PC-9 (cell line): ENCODE measurements at regions not wholly inside any gene's neighbourhood (a gene's known extent, or its start where the extent isn't known, plus 50 kb on each side); places are given as distances from the start of the nearest gene placed in this dataset.

Source experiments
- CTCF ChIP-seq: fragments of 200-600 bp; sonication (generic); conservative IDR thresholded peaks from 2 replicates; pipeline ENCODE4 v1.6.1; 2017; ENCODE audit warnings: mixed run types, antibody characterized with exemption, mild to moderate bottlenecking, moderate library complexity
- EZH2 ChIP-seq: fragments of 200-600 bp; sonication (generic); IDR thresholded peaks from 2 replicates; pipeline ENCODE4 v1.8.0; 2017; ENCODE audit warnings: antibody characterized with exemption, low read depth

GRCh38 chr10:131770946-131771633 is 129.7 kb upstream of the PPP2R2D start:
- TF ChIP-seq CTCF (no peak), EZH2 (no peak)
